B cell (primary cell): ENCODE measurements at regions not wholly inside any gene's neighbourhood (a gene's known extent, or its start where the extent isn't known, plus 50 kb on each side); places are given as distances from the start of the nearest gene placed in this dataset.

Experiments
- ATAC-seq: fragments of 200-7000 bp; cut with Tn5 transposase; one replicate; pipeline ENCODE4 v1.10.0; 2021; ENCODE audit warnings: low read depth, mild to moderate bottlenecking, moderate number of reproducible peaks, moderate library complexity
- CTCF ChIA-PET: fragments of 350-600 bp; sonication (Branson Sonifier 250); formaldehyde crosslinking; loops from one replicate; lab custom pipeline; 2021; ENCODE audit warnings: antibody characterized with exemption, inconsistent platforms; lab: Charles Lee
- POLR2A ChIA-PET: fragments of 350-600 bp; sonication (Branson Sonifier 250); formaldehyde crosslinking; loops from one replicate; lab custom pipeline; 2021; ENCODE audit warnings: antibody characterized with exemption; lab: Charles Lee
- DNase-seq: peaks from one replicate; pipeline ENCODE4 v3.0.0; 2013
- H2AFZ ChIP-seq: 2 replicates; pipeline ENCODE4 v1.6.1; 2012; ENCODE audit warnings: mild to moderate bottlenecking, low read depth, low read length; ENCODE audit not compliant: insufficient read depth, poor library complexity, severe bottlenecking
- H3K27ac ChIP-seq, 2 donors: 1 replicate in 1 of 2; 2 replicates in 1 of 2; pipeline ENCODE4 v1.5.1; 2012 to 2013; ENCODE audit warnings: low read length in 2 of 2, mild to moderate bottlenecking in 2 of 2, moderate library complexity in 1 of 2
- H3K27me3 ChIP-seq, 4 experiments: fragments of 200-600 bp in 1 of 4; sonication (generic) in 1 of 4; replicated peaks in 1 of 4; 1 replicate in 2 of 4; 2 replicates in 2 of 4; pipeline versions ENCODE4 v1.6.1 to v1.7.0; 2013 to 2016; ENCODE audit warnings: low read length in 3 of 4, mild to moderate bottlenecking in 2 of 4, mixed read lengths in 1 of 4, moderate library complexity in 1 of 4; ENCODE audit not compliant: insufficient read depth in 4 of 4, control insufficient read depth in 3 of 4; ENCODE audit errors: control extremely low read depth in 1 of 4
- H3K36me3 ChIP-seq, 2 experiments: replicated peaks in 1 of 2; 1 replicate in 1 of 2; 2 replicates in 1 of 2; pipeline versions ENCODE4 v1.6.1 to v1.7.1; 2013; ENCODE audit warnings: low read length in 1 of 2; ENCODE audit not compliant: insufficient read depth in 2 of 2, control insufficient read depth in 1 of 2; ENCODE audit errors: control extremely low read depth in 1 of 2, extremely low read depth in 1 of 2
- H3K4me1 ChIP-seq, 2 donors: fragments of 200-600 bp in 1 of 2; sonication (generic) in 1 of 2; 1 replicate in 1 of 2; 2 replicates in 1 of 2; pipeline versions ENCODE4 v1.5.1 to v1.6.1; 2013 to 2017; ENCODE audit warnings: low read length in 2 of 2; ENCODE audit not compliant: control insufficient read depth in 2 of 2, insufficient read depth in 2 of 2
- H3K4me2 ChIP-seq: replicated peaks from 2 replicates; pipeline ENCODE3; 2012; ENCODE audit warnings: mild to moderate bottlenecking, low read depth, low read length; ENCODE audit not compliant: poor library complexity, severe bottlenecking
- H3K4me3 ChIP-seq, 5 experiments: fragments of 200-600 bp in 1 of 5; sonication (generic) in 1 of 5; 1 replicate in 3 of 5; 2 replicates in 2 of 5; pipeline versions ENCODE4 v1.5.1 to v1.7.0; 2011 to 2016; ENCODE audit warnings: low read length in 4 of 5, mild to moderate bottlenecking in 4 of 5, low read depth in 2 of 5, control low read depth in 1 of 5, moderate library complexity in 1 of 5; ENCODE audit not compliant: insufficient read depth in 1 of 5; ENCODE audit errors: control extremely low read depth in 1 of 5, extremely low read depth in 1 of 5
- H3K79me2 ChIP-seq: fragments of 200-600 bp; sonication (generic); one replicate; pipeline ENCODE4 v1.6.0; 2016; ENCODE audit warnings: low read length; ENCODE audit not compliant: control insufficient read depth, insufficient read depth
- H3K9ac ChIP-seq: fragments of 200-600 bp; sonication (generic); 2 replicates; pipeline ENCODE4 v1.6.1; 2017; ENCODE audit warnings: mild to moderate bottlenecking, low read length, moderate library complexity
- H3K9me3 ChIP-seq, 3 donors: one replicate each; pipeline versions ENCODE4 v1.6.1 to v1.7.1; 2013; ENCODE audit warnings: low read length in 2 of 3; ENCODE audit not compliant: control insufficient read depth in 2 of 3, insufficient read depth in 1 of 3; ENCODE audit errors: control extremely low read depth in 1 of 3
- H4K20me1 ChIP-seq: 2 replicates; pipeline ENCODE4 v1.6.0; 2012; ENCODE audit warnings: mild to moderate bottlenecking, low read length; ENCODE audit not compliant: insufficient read depth, control insufficient read depth, poor library complexity, severe bottlenecking
- H3K27ac Mint-ChIP-seq: one replicate; pipeline ENCODE4 v1.8.0; 2021; ENCODE audit warnings: mixed read lengths
- H3K27me3 Mint-ChIP-seq: one replicate; pipeline ENCODE4 v1.8.0; 2021; ENCODE audit warnings: mixed read lengths
- H3K4me1 Mint-ChIP-seq: one replicate; pipeline ENCODE4 v1.8.0; 2021; ENCODE audit warnings: mixed read lengths
- H3K4me3 Mint-ChIP-seq: one replicate; pipeline ENCODE4 v1.8.0; 2021; ENCODE audit warnings: mixed read lengths
- H3K9me3 Mint-ChIP-seq: one replicate; pipeline ENCODE4 v1.8.0; 2022; ENCODE audit warnings: mixed read lengths; ENCODE audit not compliant: insufficient read depth
- EZH2 ChIP-seq: IDR thresholded peaks from 2 replicates; pipeline ENCODE4 v1.6.1; 2012; ENCODE audit warnings: borderline replicate concordance, low read depth, mild to moderate bottlenecking, moderate library complexity, low read length; ENCODE audit not compliant: insufficient read depth, poor library complexity, severe bottlenecking
- WGBS: methylation state at CpG from one replicate; pipeline ENCODE4 v1.1.5; 2013; ENCODE audit warnings: missing lambda C conversion rate; ENCODE audit not compliant: insufficient coverage; 5-methylcytosine and 5-hydroxymethylcytosine counted together
- intact Hi-C: fragments of 100-400 bp; cut with micrococcal nuclease; formaldehyde crosslinking; loops from one replicate; pipeline ENCODE4 v1.10.0; 2022
- TF ChIP-seq, protein P1 (sequence below): fragments of 200-600 bp; IDR thresholded peaks from one replicate; pipeline ENCODE4 v1.8.0; 2022; ENCODE audit warnings: antibody characterized with exemption, mild to moderate bottlenecking

- no peak for DNase-seq
- ATAC-seq = no peak
- WGBS = 74% methylated on average over 8 of the region's 9 CpGs
- no peak for TF ChIP-seq EZH2
- TF ChIP-seq, protein P1, sequence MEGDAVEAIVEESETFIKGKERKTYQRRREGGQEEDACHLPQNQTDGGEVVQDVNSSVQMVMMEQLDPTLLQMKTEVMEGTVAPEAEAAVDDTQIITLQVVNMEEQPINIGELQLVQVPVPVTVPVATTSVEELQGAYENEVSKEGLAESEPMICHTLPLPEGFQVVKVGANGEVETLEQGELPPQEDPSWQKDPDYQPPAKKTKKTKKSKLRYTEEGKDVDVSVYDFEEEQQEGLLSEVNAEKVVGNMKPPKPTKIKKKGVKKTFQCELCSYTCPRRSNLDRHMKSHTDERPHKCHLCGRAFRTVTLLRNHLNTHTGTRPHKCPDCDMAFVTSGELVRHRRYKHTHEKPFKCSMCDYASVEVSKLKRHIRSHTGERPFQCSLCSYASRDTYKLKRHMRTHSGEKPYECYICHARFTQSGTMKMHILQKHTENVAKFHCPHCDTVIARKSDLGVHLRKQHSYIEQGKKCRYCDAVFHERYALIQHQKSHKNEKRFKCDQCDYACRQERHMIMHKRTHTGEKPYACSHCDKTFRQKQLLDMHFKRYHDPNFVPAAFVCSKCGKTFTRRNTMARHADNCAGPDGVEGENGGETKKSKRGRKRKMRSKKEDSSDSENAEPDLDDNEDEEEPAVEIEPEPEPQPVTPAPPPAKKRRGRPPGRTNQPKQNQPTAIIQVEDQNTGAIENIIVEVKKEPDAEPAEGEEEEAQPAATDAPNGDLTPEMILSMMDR = no peak
- Histone ChIP-seq H3K9ac (no peak overlapping the region), H3K36me3 (no peaks in the 10 kb centered on the region), H3K79me2 (no peaks in the 10 kb centered on the region), H3K9me3 (no peaks in the 10 kb centered on the region), H3K27me3 (no peaks in the 10 kb centered on the region), H2AFZ (no peak overlapping the region), H3K4me2 (no peak overlapping the region), H4K20me1 (no peaks in the 10 kb centered on the region), H3K4me1 (no peaks in the 10 kb centered on the region), H3K4me3 (no peak overlapping the region), H3K27ac (no peak overlapping the region)
- intact Hi-C loops = loop anchor here (10.0 kb wide), 1 partner anchor 1206 kb away; no protein-coding TSS in a partner anchor
- Mint-ChIP-seq H3K27ac (no peak overlapping the region), H3K4me3 (no peak overlapping the region), H3K9me3 (peaks cover 2% of the 10 kb centered on the region), H3K4me1 (no peaks in the 10 kb centered on the region), H3K27me3 (peaks cover 10% of the 10 kb centered on the region)
- CTCF ChIA-PET = interaction anchor here (1.2 kb wide), 1 partner anchor 9 kb away, joined by 3 read pairs; no protein-coding TSS in a partner anchor
- POLR2A ChIA-PET = no interaction called here
Measured at GRCh38 chr10:123550675-123551096, 115.5 kb upstream of the GPR26 start.

GRCh38 chr10:123551259-123551658 lies 114.9 kb upstream of the GPR26 start:
- 91% methylated on average over 7 of the region's 7 CpGs for WGBS
- ChIA-PET CTCF (interaction anchor here (1.1 kb wide), 1 partner anchor 508 kb away, joined by 3 read pairs; no protein-coding TSS in a partner anchor), POLR2A (no interaction called here)
- Histone ChIP-seq H3K27me3 (no peaks in the 10 kb centered on the region), H3K36me3 (no peaks in the 10 kb centered on the region), H3K4me3 (no peak overlapping the region), H3K4me1 (no peaks in the 10 kb centered on the region), H4K20me1 (no peaks in the 10 kb centered on the region), H3K9me3 (no peaks in the 10 kb centered on the region), H3K27ac (no peak overlapping the region), H3K9ac (no peak overlapping the region), H2AFZ (no peak overlapping the region), H3K79me2 (no peaks in the 10 kb centered on the region), H3K4me2 (no peak overlapping the region)
- peaks cover 10% of the 10 kb centered on the region for H3K27me3 Mint-ChIP-seq
- DNase-seq (no peak), ATAC-seq (no peak)
- H3K9me3 Mint-ChIP-seq = peaks cover 1% of the 10 kb centered on the region
- H3K27ac Mint-ChIP-seq = no peak overlapping the region
- intact Hi-C loops = loop anchor here (10.0 kb wide), 1 partner anchor 1206 kb away; no protein-coding TSS in a partner anchor
- no peaks in the 10 kb centered on the region for H3K4me1 Mint-ChIP-seq
- no peak for TF ChIP-seq EZH2
- TF ChIP-seq, protein P1 = no peak
- no peak overlapping the region for H3K4me3 Mint-ChIP-seq
